Left ventricle myocardium inferior (tissue), 1 donor: ENCODE measurements at regions not wholly inside any gene's neighbourhood (a gene's known extent, or its start where the extent isn't known, plus 50 kb on each side); places are given as distances from the start of the nearest gene placed in this dataset.

ENCODE experiments used
- DNase-seq: peaks from one replicate; pipeline ENCODE4 v3.0.0-alpha.2; 2020
- H3K27ac ChIP-seq: fragments of 200-600 bp; replicated peaks from 2 replicates; pipeline ENCODE4 v1.8.0; 2021
- H3K27me3 ChIP-seq: fragments of 200-600 bp; 2 replicates; pipeline ENCODE4 v1.8.0; 2021; ENCODE audit warnings: low read depth
- H3K36me3 ChIP-seq: fragments of 200-600 bp; 2 replicates; pipeline ENCODE4 v1.8.0; 2021
- H3K4me1 ChIP-seq: fragments of 200-600 bp; 2 replicates; pipeline ENCODE4 v1.8.0; 2021
- H3K4me3 ChIP-seq: fragments of 200-600 bp; 2 replicates; pipeline ENCODE4 v1.8.0; 2021; ENCODE audit warnings: mild to moderate bottlenecking, moderate library complexity
- H3K9me3 ChIP-seq: fragments of 200-600 bp; replicated peaks from 2 replicates; pipeline ENCODE4 v1.8.0; 2021
- CTCF ChIP-seq: fragments of 200-600 bp; IDR thresholded peaks from 2 replicates; pipeline ENCODE4 v1.8.0; 2021; ENCODE audit warnings: antibody characterized with exemption, mild to moderate bottlenecking, borderline replicate concordance
- intact Hi-C: fragments of 100-400 bp; cut with micrococcal nuclease; formaldehyde crosslinking; loops from one replicate; pipeline ENCODE4 v1.11.0; 2022
- donor health status: DM: no; HTN: yes; CAD: no; lungs with severe emphysema.

- H3K27ac ChIP-seq = no peak overlapping the region
- DNase-seq = no peak
- peaks cover 54% of the 10 kb centered on the region for H3K27me3 ChIP-seq
- intact Hi-C loops = no loop called here
- H3K4me1 ChIP-seq = no peaks in the 10 kb centered on the region
- no peaks in the 10 kb centered on the region for H3K36me3 ChIP-seq
- no peak for TF ChIP-seq CTCF
- H3K9me3 ChIP-seq = no peaks in the 10 kb centered on the region
- no peak overlapping the region for H3K4me3 ChIP-seq
These were observed 357.5 kb upstream of the EEF2KMT start for GRCh38 chr16:5455110-5455509.

GRCh38 chr16:5454349-5454748 lies 356.8 kb upstream of the EEF2KMT start:
- Histone ChIP-seq H3K4me3 (no peak overlapping the region), H3K9me3 (no peaks in the 10 kb centered on the region), H3K27me3 (peaks cover 54% of the 10 kb centered on the region), H3K4me1 (no peaks in the 10 kb centered on the region), H3K27ac (no peak overlapping the region), H3K36me3 (no peaks in the 10 kb centered on the region)
- no peak for DNase-seq
- TF ChIP-seq CTCF = no peak
- intact Hi-C loops = no loop called here

- no peak for DNase-seq
- Histone ChIP-seq H3K27me3 (peaks cover 54% of the 10 kb centered on the region), H3K4me1 (no peaks in the 10 kb centered on the region), H3K9me3 (no peaks in the 10 kb centered on the region), H3K4me3 (no peak overlapping the region), H3K27ac (no peak overlapping the region), H3K36me3 (no peaks in the 10 kb centered on the region)
- intact Hi-C loops = no loop called here
- no peak for TF ChIP-seq CTCF
These were observed 354.0 kb upstream of the EEF2KMT start for GRCh38 chr16:5451641-5452040.

GRCh38 chr16:5450409-5451104 lies 353.0 kb upstream of the EEF2KMT start:
- Histone ChIP-seq H3K27ac (no peak overlapping the region), H3K4me1 (no peaks in the 10 kb centered on the region), H3K4me3 (no peak overlapping the region), H3K27me3 (peaks cover 54% of the 10 kb centered on the region), H3K9me3 (no peaks in the 10 kb centered on the region), H3K36me3 (no peaks in the 10 kb centered on the region)
- intact Hi-C loops = no loop called here
- no peak for DNase-seq
- no peak for TF ChIP-seq CTCF

DNA sequence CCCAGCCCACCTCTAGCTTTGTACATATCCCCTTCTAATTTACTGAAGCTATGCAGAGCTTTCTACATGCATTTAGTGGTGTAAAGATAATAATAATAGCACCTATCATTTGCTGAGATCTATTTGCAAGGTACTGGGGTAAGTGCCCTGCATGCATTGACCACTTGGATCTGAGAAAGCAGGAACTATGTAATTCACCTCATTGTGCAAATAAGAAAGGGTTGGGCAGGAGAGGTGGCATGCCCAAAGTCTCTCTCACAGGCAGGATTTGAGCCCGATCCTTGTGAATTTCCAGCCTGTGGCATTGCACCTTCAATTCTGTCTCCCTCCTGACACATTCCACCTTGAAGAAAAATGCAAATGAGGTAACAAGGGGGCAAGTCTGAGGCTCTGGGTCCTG lies 352.3 kb upstream of the EEF2KMT start:
- intact Hi-C loops = no loop called here
- Histone ChIP-seq H3K4me1 (no peaks in the 10 kb centered on the region), H3K36me3 (no peaks in the 10 kb centered on the region), H3K4me3 (no peak overlapping the region), H3K9me3 (no peaks in the 10 kb centered on the region), H3K27ac (no peak overlapping the region), H3K27me3 (peaks cover 54% of the 10 kb centered on the region)
- DNase-seq = no peak
- TF ChIP-seq CTCF = no peak

DNA sequence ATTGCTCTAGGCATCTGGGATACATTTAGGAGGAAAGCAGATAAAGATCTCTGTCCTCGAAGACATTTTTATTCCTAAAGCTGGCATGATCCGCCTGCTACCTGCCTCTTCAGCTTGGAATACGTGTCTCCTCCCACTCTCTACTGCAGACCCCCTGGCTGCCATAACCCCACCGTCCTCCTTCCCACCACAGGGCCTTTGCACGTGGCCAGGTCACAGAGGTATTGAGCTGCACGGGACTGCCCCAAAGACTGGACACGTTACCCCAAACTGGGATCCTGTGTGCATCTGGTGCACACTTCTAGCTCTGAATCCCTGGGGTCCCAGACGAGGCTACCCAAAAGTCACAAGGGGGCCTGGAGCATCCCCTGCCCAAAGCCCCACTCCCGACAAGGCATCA lies 351.2 kb upstream of the EEF2KMT start:
- intact Hi-C loops = no loop called here

More for the DNA sequence above, 351.2 kb upstream of the EEF2KMT start:
- Histone ChIP-seq H3K36me3 (no peaks in the 10 kb centered on the region), H3K9me3 (no peaks in the 10 kb centered on the region), H3K4me3 (no peak overlapping the region), H3K4me1 (no peaks in the 10 kb centered on the region), H3K27me3 (peaks cover 54% of the 10 kb centered on the region), H3K27ac (no peak overlapping the region)
- no peak for DNase-seq
- no peak for TF ChIP-seq CTCF
